IMR-90 (cell line): ENCODE measurements at regions not wholly inside any gene's neighbourhood (a gene's known extent, or its start where the extent isn't known, plus 50 kb on each side); places are given as distances from the start of the nearest gene placed in this dataset.

ENCODE experiments used
- MAFK ChIP-seq: IDR thresholded peaks from 2 replicates; pipeline ENCODE4 v1.6.1; 2012; ENCODE audit warnings: low read depth, low read length, improper control_type of control experiment
- POLR2A ChIP-seq: IDR thresholded peaks from 2 replicates; pipeline ENCODE4 v1.6.1; 2012; ENCODE audit warnings: mild to moderate bottlenecking, low read depth, low read length
- RAD21 ChIP-seq: IDR thresholded peaks from 2 replicates; pipeline ENCODE4 v1.6.1; 2012; ENCODE audit warnings: low read length, improper control_type of control experiment
- RFX5 ChIP-seq: IDR thresholded peaks from 2 replicates; pipeline ENCODE4 v1.8.0; 2012; ENCODE audit warnings: low read depth, mild to moderate bottlenecking, low read length, moderate library complexity
- SMC3 ChIP-seq: fragments of 150-350 bp; IDR thresholded peaks from 2 replicates; pipeline ENCODE4 v1.6.1; 2016; ENCODE audit warnings: low read depth, mild to moderate bottlenecking, antibody characterized with exemption, low read length, moderate library complexity
- TF ChIP-seq, protein P1 (sequence below): conservative IDR thresholded peaks from 2 replicates; pipeline ENCODE4 v1.5.1; 2012; ENCODE audit warnings: mild to moderate bottlenecking, low read depth, low read length, improper control_type of control experiment
- TF ChIP-seq, protein P2 (sequence below): fragments of 150-350 bp; IDR thresholded peaks from 2 replicates; pipeline ENCODE4 v1.6.1; 2017; ENCODE audit warnings: mild to moderate bottlenecking, antibody characterized with exemption, low read length, low read depth
- TF ChIP-seq, protein P3 (sequence below): fragments of 150-350 bp; IDR thresholded peaks from 2 replicates; pipeline ENCODE4 v1.6.1; 2016; ENCODE audit warnings: low read depth, mild to moderate bottlenecking, low read length, moderate library complexity, borderline replicate concordance

DNA sequence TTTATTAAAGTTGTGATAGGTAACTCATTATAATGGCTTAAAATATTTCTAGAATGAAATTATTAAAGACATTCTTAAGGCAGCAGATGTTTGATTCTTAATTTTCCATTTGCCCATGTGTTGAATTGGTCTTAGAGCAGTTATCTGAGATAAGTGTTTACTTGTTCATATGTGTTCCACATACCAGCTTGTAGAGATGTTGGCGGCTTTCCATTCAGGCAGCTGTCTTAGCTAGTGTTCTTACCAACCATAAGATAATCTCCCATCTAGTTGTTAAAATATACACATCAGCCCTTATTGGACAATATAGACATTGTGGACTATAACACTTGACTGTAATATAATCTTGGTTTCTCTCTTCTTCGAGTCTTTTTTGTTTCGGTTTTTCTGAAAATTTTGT lies 1372.9 kb upstream of the ADGRL2 start:
- TF ChIP-seq, protein P1, sequence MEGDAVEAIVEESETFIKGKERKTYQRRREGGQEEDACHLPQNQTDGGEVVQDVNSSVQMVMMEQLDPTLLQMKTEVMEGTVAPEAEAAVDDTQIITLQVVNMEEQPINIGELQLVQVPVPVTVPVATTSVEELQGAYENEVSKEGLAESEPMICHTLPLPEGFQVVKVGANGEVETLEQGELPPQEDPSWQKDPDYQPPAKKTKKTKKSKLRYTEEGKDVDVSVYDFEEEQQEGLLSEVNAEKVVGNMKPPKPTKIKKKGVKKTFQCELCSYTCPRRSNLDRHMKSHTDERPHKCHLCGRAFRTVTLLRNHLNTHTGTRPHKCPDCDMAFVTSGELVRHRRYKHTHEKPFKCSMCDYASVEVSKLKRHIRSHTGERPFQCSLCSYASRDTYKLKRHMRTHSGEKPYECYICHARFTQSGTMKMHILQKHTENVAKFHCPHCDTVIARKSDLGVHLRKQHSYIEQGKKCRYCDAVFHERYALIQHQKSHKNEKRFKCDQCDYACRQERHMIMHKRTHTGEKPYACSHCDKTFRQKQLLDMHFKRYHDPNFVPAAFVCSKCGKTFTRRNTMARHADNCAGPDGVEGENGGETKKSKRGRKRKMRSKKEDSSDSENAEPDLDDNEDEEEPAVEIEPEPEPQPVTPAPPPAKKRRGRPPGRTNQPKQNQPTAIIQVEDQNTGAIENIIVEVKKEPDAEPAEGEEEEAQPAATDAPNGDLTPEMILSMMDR: no peak
- TF ChIP-seq POLR2A (no peak), SMC3 (no peak), RAD21 (no peak), MAFK (no peak), RFX5 (no peak)
- TF ChIP-seq, protein P2, sequence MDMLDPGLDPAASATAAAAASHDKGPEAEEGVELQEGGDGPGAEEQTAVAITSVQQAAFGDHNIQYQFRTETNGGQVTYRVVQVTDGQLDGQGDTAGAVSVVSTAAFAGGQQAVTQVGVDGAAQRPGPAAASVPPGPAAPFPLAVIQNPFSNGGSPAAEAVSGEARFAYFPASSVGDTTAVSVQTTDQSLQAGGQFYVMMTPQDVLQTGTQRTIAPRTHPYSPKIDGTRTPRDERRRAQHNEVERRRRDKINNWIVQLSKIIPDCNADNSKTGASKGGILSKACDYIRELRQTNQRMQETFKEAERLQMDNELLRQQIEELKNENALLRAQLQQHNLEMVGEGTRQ: no peak
- TF ChIP-seq, protein P3, sequence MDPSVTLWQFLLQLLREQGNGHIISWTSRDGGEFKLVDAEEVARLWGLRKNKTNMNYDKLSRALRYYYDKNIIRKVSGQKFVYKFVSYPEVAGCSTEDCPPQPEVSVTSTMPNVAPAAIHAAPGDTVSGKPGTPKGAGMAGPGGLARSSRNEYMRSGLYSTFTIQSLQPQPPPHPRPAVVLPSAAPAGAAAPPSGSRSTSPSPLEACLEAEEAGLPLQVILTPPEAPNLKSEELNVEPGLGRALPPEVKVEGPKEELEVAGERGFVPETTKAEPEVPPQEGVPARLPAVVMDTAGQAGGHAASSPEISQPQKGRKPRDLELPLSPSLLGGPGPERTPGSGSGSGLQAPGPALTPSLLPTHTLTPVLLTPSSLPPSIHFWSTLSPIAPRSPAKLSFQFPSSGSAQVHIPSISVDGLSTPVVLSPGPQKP: no peak
